Esophagus (tissue), 2 donors: ENCODE measurements at regions not wholly inside any gene's neighbourhood (a gene's known extent, or its start where the extent isn't known, plus 50 kb on each side); places are given as distances from the start of the nearest gene placed in this dataset.

ENCODE experiments used
- H3K27ac ChIP-seq, 2 donors: one replicate each; pipeline ENCODE4 v1.5.1; 2013; ENCODE audit warnings: low read depth in 2 of 2, mild to moderate bottlenecking in 2 of 2, inconsistent platforms in 1 of 2, low read length in 1 of 2, moderate library complexity in 1 of 2
- H3K27me3 ChIP-seq, 2 donors: one replicate each; pipeline ENCODE4 v1.6.1; 2013; ENCODE audit warnings: low read length in 2 of 2, control low read depth in 1 of 2, mild to moderate bottlenecking in 1 of 2; ENCODE audit not compliant: insufficient read depth in 2 of 2, control insufficient read depth in 1 of 2
- H3K36me3 ChIP-seq, 2 donors: one replicate each; pipeline ENCODE4 v1.6.1; 2013; ENCODE audit warnings: low read length in 1 of 2; ENCODE audit not compliant: control insufficient read depth in 2 of 2, insufficient read depth in 2 of 2
- H3K4me1 ChIP-seq, 2 donors: one replicate each; pipeline ENCODE4 v1.6.1; 2013; ENCODE audit warnings: low read length in 1 of 2; ENCODE audit not compliant: control insufficient read depth in 2 of 2, insufficient read depth in 2 of 2
- H3K4me3 ChIP-seq, 2 donors: one replicate each; pipeline ENCODE4 v1.5.1; 2013; ENCODE audit warnings: low read length in 2 of 2, mild to moderate bottlenecking in 2 of 2, low read depth in 1 of 2, moderate library complexity in 1 of 2
- H3K9me3 ChIP-seq, 2 donors: one replicate each; pipeline ENCODE4 v1.6.1; 2013; ENCODE audit warnings: mild to moderate bottlenecking in 2 of 2, low read depth in 1 of 2, low read length in 1 of 2, moderate library complexity in 1 of 2; ENCODE audit not compliant: control insufficient read depth in 2 of 2, insufficient read depth in 1 of 2
- WGBS, 2 donors: extraction: QIAGEN DNeasy Blood & Tissue Kit; methylation state at CpG; one replicate each; pipeline ENCODE4 v1.1.7; 2013; 5-methylcytosine and 5-hydroxymethylcytosine counted together
- donor health status: healthy with polysubstance abuse.
- donor health status: Bipolar disorder and iron deficiency.

GRCh38 chr12:68453876-68454275 is 121.7 kb upstream of the MDM1 start:
- H3K4me1 ChIP-seq = no peaks in the 10 kb centered on the region
- H3K4me3 ChIP-seq = no peak overlapping the region
- no peaks in the 10 kb centered on the region for H3K9me3 ChIP-seq
- H3K27ac ChIP-seq = no peak overlapping the region
- WGBS, 2 donors = 80 to 83% methylated on average over 5 of the region's 5 CpGs
- H3K27me3 ChIP-seq = no peaks in the 10 kb centered on the region
- no peaks in the 10 kb centered on the region for H3K36me3 ChIP-seq

GRCh38 chr12:68454892-68455291 is 122.7 kb upstream of the MDM1 start:
- no peaks in the 10 kb centered on the region for H3K27me3 ChIP-seq
- H3K27ac ChIP-seq = no peak overlapping the region
- no peaks in the 10 kb centered on the region for H3K9me3 ChIP-seq
- no peaks in the 10 kb centered on the region for H3K36me3 ChIP-seq
- 47 to 74% methylated on average over 3 of the region's 3 CpGs for WGBS, 2 donors
- no peaks in the 10 kb centered on the region for H3K4me1 ChIP-seq
- H3K4me3 ChIP-seq = no peak overlapping the region

GRCh38 chr12:68455691-68456345 is 123.7 kb upstream of the MDM1 start:
- H3K4me1 ChIP-seq = no peaks in the 10 kb centered on the region
- no peak overlapping the region for H3K27ac ChIP-seq
- WGBS, 2 donors = 48 to 52% methylated on average over 2 of the region's 2 CpGs

GRCh38 chr12:68458866-68459265 is 126.7 kb upstream of the MDM1 start:
- Histone ChIP-seq H3K9me3 (no peaks in the 10 kb centered on the region), H3K4me1 (no peaks in the 10 kb centered on the region), H3K27ac (no peak overlapping the region), H3K27me3 (no peaks in the 10 kb centered on the region), H3K36me3 (no peaks in the 10 kb centered on the region), H3K4me3 (no peak overlapping the region)
- WGBS, 2 donors = 91 to 94% methylated on average over 2 of the region's 2 CpGs

More at GRCh38 chr12:68455691-68456345, 123.7 kb upstream of the MDM1 start:
- H3K4me3 ChIP-seq = no peak overlapping the region
- H3K27me3 ChIP-seq = no peaks in the 10 kb centered on the region
- no peaks in the 10 kb centered on the region for H3K36me3 ChIP-seq
- H3K9me3 ChIP-seq = no peaks in the 10 kb centered on the region

GRCh38 chr12:68460236-68460635 is 128.1 kb upstream of the MDM1 start:
- WGBS, 2 donors = 86 to 95% methylated on average over 1 of the region's 1 CpG
- H3K4me3 ChIP-seq = no peak overlapping the region

GRCh38 chr12:68461645-68462044 is 129.5 kb upstream of the MDM1 start:
- Histone ChIP-seq H3K27ac (no peak overlapping the region), H3K4me1 (no peaks in the 10 kb centered on the region), H3K4me3 (no peak overlapping the region), H3K27me3 (no peaks in the 10 kb centered on the region), H3K9me3 (no peaks in the 10 kb centered on the region), H3K36me3 (no peaks in the 10 kb centered on the region)
- 86 to 90% methylated on average over 3 of the region's 3 CpGs for WGBS, 2 donors

More at GRCh38 chr12:68460236-68460635, 128.1 kb upstream of the MDM1 start:
- H3K36me3 ChIP-seq = no peaks in the 10 kb centered on the region
- no peaks in the 10 kb centered on the region for H3K27me3 ChIP-seq
- no peaks in the 10 kb centered on the region for H3K9me3 ChIP-seq
- H3K27ac ChIP-seq = no peak overlapping the region
- no peaks in the 10 kb centered on the region for H3K4me1 ChIP-seq

- H3K9me3 ChIP-seq = no peaks in the 10 kb centered on the region
- H3K4me3 ChIP-seq = no peak overlapping the region
- 74 to 79% methylated on average over 4 of the region's 4 CpGs for WGBS, 2 donors
- no peaks in the 10 kb centered on the region for H3K4me1 ChIP-seq
- H3K36me3 ChIP-seq = no peaks in the 10 kb centered on the region
- H3K27ac ChIP-seq = no peak overlapping the region
- H3K27me3 ChIP-seq = no peaks in the 10 kb centered on the region
Measured at GRCh38 chr12:68462803-68463202, 130.6 kb upstream of the MDM1 start.

- Histone ChIP-seq H3K27me3 (no peaks in the 10 kb centered on the region), H3K4me1 (no peaks in the 10 kb centered on the region), H3K9me3 (no peaks in the 10 kb centered on the region), H3K27ac (no peak overlapping the region), H3K4me3 (no peak overlapping the region), H3K36me3 (no peaks in the 10 kb centered on the region)
- WGBS, 2 donors = 87 to 94% methylated on average over 2 of the region's 2 CpGs
Measured at GRCh38 chr12:68465227-68465626, 133.1 kb upstream of the MDM1 start.

GRCh38 chr12:68467514-68467913 is 135.4 kb upstream of the MDM1 start:
- Histone ChIP-seq H3K9me3 (no peaks in the 10 kb centered on the region), H3K4me3 (no peak overlapping the region), H3K27ac (no peak overlapping the region), H3K27me3 (no peaks in the 10 kb centered on the region), H3K36me3 (no peaks in the 10 kb centered on the region), H3K4me1 (no peaks in the 10 kb centered on the region)
- 85 to 89% methylated on average over 3 of the region's 3 CpGs for whole genome bisulfite sequencing, 2 donors

- no peaks in the 10 kb centered on the region for H3K9me3 ChIP-seq
- no peaks in the 10 kb centered on the region for H3K36me3 ChIP-seq
Measured at GRCh38 chr12:68468036-68468435, 135.9 kb upstream of the MDM1 start.

More at GRCh38 chr12:68468036-68468435, 135.9 kb upstream of the MDM1 start:
- Histone ChIP-seq H3K4me1 (no peaks in the 10 kb centered on the region), H3K27ac (no peak overlapping the region), H3K27me3 (no peaks in the 10 kb centered on the region), H3K4me3 (no peak overlapping the region)
- WGBS, 2 donors = 89 to 92% methylated on average over 2 of the region's 2 CpGs
